ENCODE measurements at regions not wholly inside any gene's neighbourhood (a gene's known extent, or its start where the extent isn't known, plus 50 kb on each side); places are given as distances from the start of the nearest gene placed in this dataset.

DNA sequence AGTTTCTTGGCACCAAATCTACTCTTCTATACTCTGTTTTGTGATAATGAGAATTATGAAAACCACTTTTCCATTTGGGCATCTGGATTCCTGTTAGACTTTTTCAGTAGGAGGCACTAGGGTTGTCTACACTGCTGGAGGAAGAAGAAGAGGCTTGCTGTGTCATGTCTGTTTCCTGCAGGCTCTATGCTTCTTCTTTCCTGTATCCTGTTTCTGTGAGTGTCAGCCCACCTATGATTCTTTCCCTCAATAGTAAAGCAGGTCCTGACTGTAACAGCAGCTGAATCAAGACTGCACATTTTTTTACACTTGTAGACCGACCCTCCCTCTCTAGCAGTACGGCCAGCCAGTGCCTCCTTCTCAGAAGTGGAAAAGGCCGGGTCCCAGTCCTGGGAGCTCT lies 603.9 kb downstream of the HDGFL1 start:
- 47 to 74% methylated on average over 3 of the region's 3 CpGs for WGBS, 2 donors
- Histone ChIP-seq H3K4me3 (no peak overlapping the region), H3K36me3 (no peaks in the 10 kb centered on the region), H3K4me1 (no peaks in the 10 kb centered on the region), H3K27ac (no peak overlapping the region), H3K9me3 (no peaks in the 10 kb centered on the region), H3K27me3 (no peaks in the 10 kb centered on the region)
- TF ChIP-seq POLR2AphosphoS5 (IDR thresholded peaks at IDR 0.05): no peak
- TF ChIP-seq POLR2A (IDR thresholded peaks at IDR 0.05): no peak
- no peak for DNase-seq
- intact Hi-C loops (cut with DNase I): no loop called here

DNA sequence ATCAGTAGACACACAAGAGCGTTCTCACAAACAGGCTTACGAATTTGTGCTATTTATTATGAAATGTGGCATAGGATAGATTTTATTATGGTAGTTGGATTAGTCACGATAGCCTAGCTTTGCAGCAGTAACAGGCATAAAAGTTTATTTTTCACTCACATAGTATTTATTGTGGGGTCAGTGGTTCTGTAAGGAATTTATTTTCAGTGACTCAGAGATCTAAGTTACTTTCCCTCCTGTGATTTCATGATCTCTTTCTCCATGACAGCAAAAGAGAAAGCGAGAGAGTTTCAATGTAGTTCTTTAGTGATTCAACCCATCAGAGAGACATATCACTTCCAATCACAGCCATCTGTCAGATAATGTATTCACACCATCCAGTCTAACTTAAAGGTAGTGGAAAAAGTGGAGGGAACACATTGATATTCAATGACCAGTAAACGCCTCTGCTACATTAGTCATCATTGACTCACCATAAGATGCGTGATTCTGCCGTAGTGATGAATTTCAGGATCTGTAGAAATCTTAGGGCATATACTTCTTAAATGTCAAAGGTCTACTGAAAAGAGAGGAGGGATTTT lies 605.5 kb downstream of the HDGFL1 start:
- WGBS, 2 donors: 79 to 83% methylated on average over 7 of the region's 7 CpGs
- intact Hi-C loops (cut with DNase I): no loop called here
- Histone ChIP-seq H3K27me3 (no peaks in the 10 kb centered on the region), H3K27ac (no peak overlapping the region), H3K4me1 (no peaks in the 10 kb centered on the region), H3K36me3 (no peaks in the 10 kb centered on the region), H3K9me3 (no peaks in the 10 kb centered on the region), H3K4me3 (no peak overlapping the region)
- no peak for DNase-seq
- TF ChIP-seq POLR2A (IDR thresholded peaks at IDR 0.05): no peak
- no peak for TF ChIP-seq POLR2AphosphoS5 (IDR thresholded peaks at IDR 0.05)

DNA sequence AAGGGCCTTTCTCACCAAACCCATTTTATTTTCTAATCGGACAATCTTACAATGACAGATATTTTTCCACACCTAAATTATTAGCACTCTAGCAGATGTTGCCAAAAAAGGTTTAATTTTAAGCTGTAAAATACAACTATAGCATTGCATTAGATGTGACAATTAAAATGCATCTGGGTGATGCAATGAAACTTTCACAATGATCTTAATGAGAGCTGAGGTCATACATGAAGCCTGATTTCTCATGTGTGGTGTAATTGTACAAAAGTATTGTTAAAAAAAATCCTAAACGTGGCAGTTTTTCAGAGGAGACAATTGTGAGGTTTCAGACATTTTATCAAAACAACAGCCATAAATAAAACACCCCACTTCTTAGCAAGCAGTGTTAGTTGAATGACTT lies 606.0 kb downstream of the HDGFL1 start:
- WGBS, 2 donors: 51 to 74% methylated on average over 2 of the region's 2 CpGs
- TF ChIP-seq POLR2AphosphoS5 (IDR thresholded peaks at IDR 0.05): no peak
- TF ChIP-seq, protein P1, sequence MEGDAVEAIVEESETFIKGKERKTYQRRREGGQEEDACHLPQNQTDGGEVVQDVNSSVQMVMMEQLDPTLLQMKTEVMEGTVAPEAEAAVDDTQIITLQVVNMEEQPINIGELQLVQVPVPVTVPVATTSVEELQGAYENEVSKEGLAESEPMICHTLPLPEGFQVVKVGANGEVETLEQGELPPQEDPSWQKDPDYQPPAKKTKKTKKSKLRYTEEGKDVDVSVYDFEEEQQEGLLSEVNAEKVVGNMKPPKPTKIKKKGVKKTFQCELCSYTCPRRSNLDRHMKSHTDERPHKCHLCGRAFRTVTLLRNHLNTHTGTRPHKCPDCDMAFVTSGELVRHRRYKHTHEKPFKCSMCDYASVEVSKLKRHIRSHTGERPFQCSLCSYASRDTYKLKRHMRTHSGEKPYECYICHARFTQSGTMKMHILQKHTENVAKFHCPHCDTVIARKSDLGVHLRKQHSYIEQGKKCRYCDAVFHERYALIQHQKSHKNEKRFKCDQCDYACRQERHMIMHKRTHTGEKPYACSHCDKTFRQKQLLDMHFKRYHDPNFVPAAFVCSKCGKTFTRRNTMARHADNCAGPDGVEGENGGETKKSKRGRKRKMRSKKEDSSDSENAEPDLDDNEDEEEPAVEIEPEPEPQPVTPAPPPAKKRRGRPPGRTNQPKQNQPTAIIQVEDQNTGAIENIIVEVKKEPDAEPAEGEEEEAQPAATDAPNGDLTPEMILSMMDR (IDR thresholded peaks at IDR 0.05): no peak
- TF ChIP-seq EP300 (IDR thresholded peaks at IDR 0.05): no peak
- TF ChIP-seq POLR2A (IDR thresholded peaks at IDR 0.05): no peak
- Histone ChIP-seq H3K4me3 (no peak overlapping the region), H3K4me1 (peaks cover 0 to 1% (median 0%) of the 10 kb centered on the region in 4 donors), H3K9me3 (no peaks in the 10 kb centered on the region), H3K27me3 (no peaks in the 10 kb centered on the region), H3K36me3 (no peaks in the 10 kb centered on the region), H3K27ac (no peak overlapping the region)
- intact Hi-C loops (cut with DNase I): no loop called here
- no peak for DNase-seq

DNA sequence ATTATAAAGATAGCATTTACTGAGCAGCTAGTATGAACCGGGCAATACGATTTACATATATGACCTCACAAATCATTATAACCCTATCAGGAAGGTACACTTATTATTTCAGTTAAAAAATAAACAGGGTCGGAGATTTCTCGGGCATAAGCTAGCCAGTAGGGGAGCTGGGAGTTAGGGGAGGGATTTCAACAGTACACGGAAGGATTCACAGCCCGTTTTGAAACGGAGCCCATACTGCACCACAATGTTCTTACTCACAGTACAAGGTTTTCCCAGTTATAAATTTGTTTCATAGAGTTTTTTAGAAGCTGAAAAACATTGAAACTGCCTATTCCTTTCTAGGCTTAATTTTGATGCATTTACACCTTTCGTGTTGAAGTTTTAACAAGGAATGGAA lies 607.1 kb downstream of the HDGFL1 start:
- H3K4me3 ChIP-seq: no peak overlapping the region
- H3K27me3 ChIP-seq: no peaks in the 10 kb centered on the region
- 93% methylated on average over 8 of the region's 8 CpGs for WGBS, 2 donors
- no peaks in the 10 kb centered on the region for H3K9me3 ChIP-seq
- H3K4me1 ChIP-seq: peaks cover 0 to 8% (median 0%) of the 10 kb centered on the region in 4 donors
- TF ChIP-seq EP300 (IDR thresholded peaks at IDR 0.05): no peak
- no peak for TF ChIP-seq POLR2A (IDR thresholded peaks at IDR 0.05)
- TF ChIP-seq, protein P1 (IDR thresholded peaks at IDR 0.05): no peak
- TF ChIP-seq POLR2AphosphoS5 (IDR thresholded peaks at IDR 0.05): no peak
- no peak for DNase-seq
- intact Hi-C loops (cut with DNase I): no loop called here
- H3K27ac ChIP-seq: no peak overlapping the region
- no peaks in the 10 kb centered on the region for H3K36me3 ChIP-seq

DNA sequence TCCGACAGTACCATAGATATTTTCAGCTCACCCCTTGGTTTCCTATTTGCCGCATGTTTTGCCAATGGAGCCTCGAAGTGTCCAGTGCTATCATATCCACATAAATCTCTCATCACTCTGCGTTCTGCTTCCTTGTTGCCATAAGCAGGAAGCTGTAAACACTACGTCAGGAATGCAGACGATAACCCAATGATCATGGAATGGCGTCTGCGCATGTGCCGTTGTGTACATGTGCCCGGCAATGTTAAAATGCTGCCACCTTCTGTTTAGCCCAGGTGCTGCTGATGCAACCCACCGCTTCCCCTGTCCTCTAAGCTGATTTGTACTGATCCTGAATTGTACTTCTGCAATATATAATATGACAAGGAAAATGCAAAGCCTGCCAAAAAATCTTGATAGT lies 607.5 kb downstream of the HDGFL1 start:
- Histone ChIP-seq H3K9me3 (no peaks in the 10 kb centered on the region), H3K4me1 (peaks cover 0 to 8% (median 0%) of the 10 kb centered on the region in 4 donors), H3K27ac (no peak overlapping the region), H3K36me3 (no peaks in the 10 kb centered on the region), H3K27me3 (no peaks in the 10 kb centered on the region), H3K4me3 (no peak overlapping the region)
- TF ChIP-seq POLR2AphosphoS5 (IDR thresholded peaks at IDR 0.05) (no peak), POLR2A (IDR thresholded peaks at IDR 0.05) (no peak), EP300 (IDR thresholded peaks at IDR 0.05) (no peak)
- TF ChIP-seq, protein P1 (IDR thresholded peaks at IDR 0.05): no peak
- 78 to 82% methylated on average over 11 of the region's 11 CpGs for WGBS, 2 donors
- DNase-seq: no peak
- intact Hi-C loops (cut with DNase I): no loop called here

DNA sequence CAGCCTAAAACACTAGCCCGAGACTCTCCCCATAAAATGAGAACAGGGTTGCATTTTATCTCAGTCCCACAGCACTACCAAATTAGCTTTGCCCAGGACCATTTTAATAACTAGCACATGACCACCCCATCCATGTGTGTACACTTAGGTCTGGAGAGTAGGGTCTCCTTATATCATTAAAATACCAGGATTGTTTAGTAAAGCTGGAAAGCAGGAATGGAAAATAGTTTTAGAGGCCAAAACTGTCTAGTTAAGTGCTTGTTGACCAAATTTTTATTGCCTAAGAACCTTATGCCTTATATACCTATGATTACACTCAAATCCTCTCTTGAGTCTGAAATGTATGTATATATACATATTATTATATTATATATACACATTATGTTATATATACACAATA lies 608.4 kb downstream of the HDGFL1 start:
- Histone ChIP-seq H3K4me3 (no peak overlapping the region), H3K27ac (no peak overlapping the region), H3K27me3 (no peaks in the 10 kb centered on the region), H3K4me1 (peaks cover 0 to 8% (median 0%) of the 10 kb centered on the region in 4 donors), H3K36me3 (no peaks in the 10 kb centered on the region), H3K9me3 (no peaks in the 10 kb centered on the region)
- intact Hi-C loops (cut with DNase I): no loop called here
- WGBS, 2 donors: 48 to 59% methylated on average over 1 of the region's 1 CpG
- TF ChIP-seq EP300 (IDR thresholded peaks at IDR 0.05): no peak
- TF ChIP-seq, protein P1 (IDR thresholded peaks at IDR 0.05): no peak
- TF ChIP-seq POLR2AphosphoS5 (IDR thresholded peaks at IDR 0.05): no peak
- no peak for TF ChIP-seq POLR2A (IDR thresholded peaks at IDR 0.05)
- no peak for DNase-seq

Measured in sigmoid colon (tissue), 6 donors.